SK-N-MC (cell line): ENCODE measurements at regions not wholly inside any gene's neighbourhood (a gene's known extent, or its start where the extent isn't known, plus 50 kb on each side); places are given as distances from the start of the nearest gene placed in this dataset.

ENCODE experiments used
- DNase-seq: peaks from one replicate; pipeline ENCODE4 v3.0.0-alpha.2; 2011; ENCODE audit warnings: low read depth, low spot score
- H3K27ac ChIP-seq: fragments of 200-600 bp; sonication (generic); 2 replicates; pipeline ENCODE4 v1.5.1; 2016; ENCODE audit warnings: mixed run types
- H3K36me3 ChIP-seq: fragments of 200-600 bp; sonication (generic); 2 replicates; pipeline ENCODE4 v1.6.1; 2017; ENCODE audit warnings: antibody characterized with exemption, low read length, mixed read lengths; ENCODE audit not compliant: insufficient read depth
- H3K4me3 ChIP-seq: fragments of 200-600 bp; sonication (generic); 2 replicates; pipeline ENCODE4 v1.5.1; 2016
- H3K9ac ChIP-seq: fragments of 200-600 bp; sonication (generic); 2 replicates; pipeline ENCODE4 v1.8.0; 2017; ENCODE audit warnings: mixed run types, mixed read lengths; ENCODE audit not compliant: insufficient read length
- H3K9me3 ChIP-seq: fragments of 200-600 bp; sonication (generic); 2 replicates; pipeline ENCODE4 v1.6.1; 2017; ENCODE audit warnings: low read depth, mild to moderate bottlenecking, antibody characterized with exemption, low read length, moderate library complexity, mixed read lengths
- EZH2 ChIP-seq: fragments of 200-600 bp; sonication (generic); IDR thresholded peaks from one replicate; pipeline ENCODE4 v1.6.1; 2017; ENCODE audit warnings: antibody characterized with exemption
- FOXP2 ChIP-seq: optimal IDR thresholded peaks from 2 replicates; pipeline ENCODE3; 2011; ENCODE audit warnings: mild to moderate bottlenecking, moderate library complexity; ENCODE audit not compliant: insufficient read depth; ENCODE audit errors: extremely low read length, control extremely low read depth
- POLR2AphosphoS5 ChIP-seq: IDR thresholded peaks from 2 replicates; pipeline ENCODE4 v1.6.1; 2012; ENCODE audit warnings: mild to moderate bottlenecking, low read depth, low read length, borderline replicate concordance

DNA sequence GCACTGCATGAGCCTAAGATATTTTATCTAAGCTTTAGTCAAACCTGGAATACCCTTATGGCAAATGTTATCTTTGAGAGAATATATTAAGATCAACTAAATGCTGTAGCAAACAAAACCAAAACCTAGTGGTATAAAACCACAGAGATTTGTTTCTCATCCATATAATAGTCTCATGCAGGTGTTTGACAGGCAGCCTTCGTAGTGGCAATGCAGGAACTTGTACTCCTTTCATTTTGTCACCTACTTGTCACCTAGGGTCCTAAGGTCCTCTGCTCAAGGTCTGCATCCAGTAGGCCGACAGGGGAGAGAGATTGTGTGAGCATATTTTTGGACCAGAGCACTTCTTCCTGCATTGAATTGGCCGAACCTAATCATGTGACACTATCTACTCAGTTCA, 352.6 kb downstream of the GPR37 start:
- H3K9ac ChIP-seq, result no peak overlapping the region
- H3K9me3 ChIP-seq, result no peaks in the 10 kb centered on the region
- H3K4me3 ChIP-seq, result no peak overlapping the region
- no peak overlapping the region for H3K27ac ChIP-seq
- TF ChIP-seq EZH2 (no peak), FOXP2 (no peak)
- no peaks in the 10 kb centered on the region for H3K36me3 ChIP-seq
- DNase-seq, result no peak

GRCh38 chr7:124412531-124412930, 353.1 kb downstream of the GPR37 start:
- Histone ChIP-seq H3K27ac (no peak overlapping the region), H3K4me3 (no peak overlapping the region), H3K9me3 (no peaks in the 10 kb centered on the region), H3K36me3 (no peaks in the 10 kb centered on the region), H3K9ac (no peak overlapping the region)
- TF ChIP-seq POLR2AphosphoS5 (no peak), EZH2 (no peak), FOXP2 (no peak)
- DNase-seq, result no peak

GRCh38 chr7:124411796-124412195, 353.8 kb downstream of the GPR37 start:
- Histone ChIP-seq H3K9ac (no peak overlapping the region), H3K27ac (no peak overlapping the region), H3K4me3 (no peak overlapping the region), H3K9me3 (no peaks in the 10 kb centered on the region), H3K36me3 (no peaks in the 10 kb centered on the region)
- TF ChIP-seq FOXP2 (no peak), POLR2AphosphoS5 (no peak), EZH2 (no peak)
- DNase-seq, result no peak

- TF ChIP-seq FOXP2 (no peak), EZH2 (no peak), POLR2AphosphoS5 (no peak)
Measured at GRCh38 chr7:124403587-124403986, 362.0 kb downstream of the GPR37 start.

GRCh38 chr7:124403112-124403511, 362.5 kb downstream of the GPR37 start:
- Histone ChIP-seq H3K9me3 (no peaks in the 10 kb centered on the region), H3K9ac (no peak overlapping the region), H3K27ac (no peak overlapping the region), H3K4me3 (no peak overlapping the region), H3K36me3 (no peaks in the 10 kb centered on the region)
- DNase-seq, result no peak
- TF ChIP-seq FOXP2, result no peak
- no peak for TF ChIP-seq POLR2AphosphoS5
- TF ChIP-seq EZH2, result no peak

More at GRCh38 chr7:124403587-124403986, 362.0 kb downstream of the GPR37 start:
- no peak overlapping the region for H3K9ac ChIP-seq
- no peak for DNase-seq
- no peak overlapping the region for H3K4me3 ChIP-seq
- no peaks in the 10 kb centered on the region for H3K36me3 ChIP-seq
- no peaks in the 10 kb centered on the region for H3K9me3 ChIP-seq
- H3K27ac ChIP-seq, result no peak overlapping the region

DNA sequence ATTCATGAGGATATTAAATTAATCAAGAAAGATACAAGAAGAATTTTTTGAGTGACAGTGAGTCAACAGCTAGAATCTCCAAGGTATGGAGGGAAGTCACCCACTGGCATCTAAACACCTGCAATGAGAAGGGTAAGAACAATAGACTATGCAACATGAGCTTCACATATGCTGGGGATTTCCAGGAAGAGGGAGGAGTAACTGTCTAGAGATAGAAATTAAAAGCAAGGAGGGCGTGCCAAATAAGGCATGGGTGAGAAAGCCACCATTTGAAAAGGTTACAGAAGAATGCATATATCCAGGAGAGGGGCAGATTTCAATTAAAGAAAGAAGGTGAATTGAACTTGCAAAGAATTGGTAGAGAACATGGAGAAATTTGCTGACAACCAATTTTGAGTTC, 365.7 kb downstream of the GPR37 start:
- Histone ChIP-seq H3K36me3 (no peaks in the 10 kb centered on the region), H3K4me3 (no peak overlapping the region), H3K9ac (no peak overlapping the region), H3K27ac (no peak overlapping the region), H3K9me3 (no peaks in the 10 kb centered on the region)
- no peak for DNase-seq
- TF ChIP-seq EZH2, result no peak

DNA sequence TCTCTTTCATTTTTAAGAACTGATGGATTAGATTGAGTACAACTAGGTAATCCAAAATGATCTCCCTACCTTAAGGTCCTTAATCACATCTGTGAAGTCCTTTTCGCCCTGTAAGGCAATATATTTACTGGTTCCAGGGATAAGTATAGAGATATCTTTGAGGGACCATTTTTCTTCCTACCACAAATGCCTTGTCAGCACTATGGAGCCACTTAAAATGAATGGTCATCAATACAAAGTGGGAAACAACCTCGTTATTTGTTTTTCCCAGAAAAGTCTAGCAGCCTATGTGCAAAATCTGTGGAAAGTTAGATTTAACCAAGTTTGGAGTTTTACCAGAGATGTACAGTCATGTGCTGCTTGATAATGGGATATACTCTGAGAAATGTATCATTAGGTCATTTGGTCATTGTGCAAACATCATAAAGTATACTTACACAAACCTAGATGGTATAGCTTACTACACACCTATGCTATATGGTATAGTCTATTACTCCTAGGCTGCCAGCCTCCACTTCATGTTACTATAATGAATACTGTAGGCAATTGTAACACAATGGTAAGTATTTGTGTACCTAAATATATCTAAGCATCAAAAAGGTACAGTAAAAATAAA, 366.2 kb upstream of the TMEM229A start:
- H3K9ac ChIP-seq, result no peak overlapping the region
- no peak for DNase-seq
- H3K36me3 ChIP-seq, result no peaks in the 10 kb centered on the region
- TF ChIP-seq FOXP2 (no peak), POLR2AphosphoS5 (no peak), EZH2 (no peak)
- no peak overlapping the region for H3K27ac ChIP-seq
- no peaks in the 10 kb centered on the region for H3K9me3 ChIP-seq
- H3K4me3 ChIP-seq, result no peak overlapping the region

GRCh38 chr7:124397134-124397533, 364.3 kb upstream of the TMEM229A start:
- no peak for TF ChIP-seq POLR2AphosphoS5
- TF ChIP-seq FOXP2, result no peak
- TF ChIP-seq EZH2, result no peak
- Histone ChIP-seq H3K9ac (no peak overlapping the region), H3K36me3 (no peaks in the 10 kb centered on the region), H3K4me3 (no peak overlapping the region), H3K27ac (no peak overlapping the region), H3K9me3 (no peaks in the 10 kb centered on the region)
- no peak for DNase-seq

DNA sequence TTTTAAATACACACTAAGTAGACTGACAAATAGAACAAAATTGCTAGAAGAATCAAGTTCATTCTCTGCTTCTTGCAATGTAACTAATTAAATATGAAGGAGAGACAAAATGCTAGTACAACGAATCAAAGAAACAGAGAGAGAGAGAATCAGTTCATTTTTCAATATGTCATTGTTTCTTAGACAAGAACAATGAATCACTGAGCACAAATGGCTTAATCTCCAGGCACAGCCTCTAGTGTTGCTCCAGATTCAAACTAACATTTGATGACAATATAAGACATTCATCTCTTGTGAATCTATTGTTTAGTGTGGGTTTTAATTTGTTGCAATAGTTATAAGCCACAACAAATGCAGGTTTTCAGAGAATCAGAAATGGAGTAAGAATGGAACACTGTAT, 357.4 kb upstream of the TMEM229A start:
- Histone ChIP-seq H3K36me3 (no peaks in the 10 kb centered on the region), H3K27ac (no peak overlapping the region), H3K9ac (no peak overlapping the region), H3K9me3 (no peaks in the 10 kb centered on the region), H3K4me3 (no peak overlapping the region)
- no peak for TF ChIP-seq POLR2AphosphoS5
- TF ChIP-seq FOXP2, result no peak
- no peak for DNase-seq
